H9 (cell line): ENCODE measurements at regions not wholly inside any gene's neighbourhood (a gene's known extent, or its start where the extent isn't known, plus 50 kb on each side); places are given as distances from the start of the nearest gene placed in this dataset.

ENCODE experiments used
- DNase-seq: peaks from one replicate; pipeline ENCODE4 v3.0.0-alpha.2; 2017
- H2AFZ ChIP-seq: one replicate; pipeline ENCODE4 v1.6.1; 2013; ENCODE audit warnings: mild to moderate bottlenecking, low read length, control low read depth, moderate library complexity
- H2AK5ac ChIP-seq: 2 replicates; pipeline ENCODE4 v1.6.1; 2013; ENCODE audit warnings: low read length, control low read depth, mixed read lengths; ENCODE audit not compliant: insufficient read length
- H2BK120ac ChIP-seq: one replicate; pipeline ENCODE4 v1.6.1; 2013; ENCODE audit warnings: low read depth, mild to moderate bottlenecking, low read length, control low read depth, inconsistent platforms; ENCODE audit not compliant: poor library complexity, severe bottlenecking
- H2BK12ac ChIP-seq: 2 replicates; pipeline ENCODE4 v1.6.1; 2013; ENCODE audit warnings: low read length, control low read depth, mixed read lengths, low read depth; ENCODE audit not compliant: insufficient read length
- H2BK15ac ChIP-seq: 2 replicates; pipeline ENCODE4 v1.6.1; 2013; ENCODE audit warnings: low read depth, low read length, control low read depth
- H2BK20ac ChIP-seq: one replicate; pipeline ENCODE4 v1.6.1; 2013; ENCODE audit warnings: low read depth, mild to moderate bottlenecking, low read length, control low read depth, inconsistent platforms; ENCODE audit not compliant: poor library complexity, severe bottlenecking
- H2BK5ac ChIP-seq: 2 replicates; pipeline ENCODE4 v1.6.1; 2013; ENCODE audit warnings: low read length, control low read depth, mixed read lengths; ENCODE audit not compliant: insufficient read length
- H3K14ac ChIP-seq: 2 replicates; pipeline ENCODE4 v1.6.1; 2013; ENCODE audit warnings: low read length, control low read depth; ENCODE audit not compliant: insufficient read depth
- H3K18ac ChIP-seq: 2 replicates; pipeline ENCODE4 v1.6.1; 2013; ENCODE audit warnings: low read depth, mild to moderate bottlenecking, mixed read lengths, low read length, control low read depth; ENCODE audit not compliant: insufficient read length
- H3K23ac ChIP-seq: 2 replicates; pipeline ENCODE4 v1.6.1; 2013; ENCODE audit warnings: low read length, control low read depth, mixed read lengths, low read depth; ENCODE audit not compliant: insufficient read length
- H3K23me2 ChIP-seq: 2 replicates; pipeline ENCODE4 v1.6.1; 2013; ENCODE audit warnings: low read depth, mild to moderate bottlenecking, mixed read lengths, low read length, control low read depth; ENCODE audit not compliant: insufficient read length, poor library complexity, severe bottlenecking
- H3K27ac ChIP-seq: 2 replicates; pipeline ENCODE4 v1.5.1; 2013; ENCODE audit warnings: low read length, control low read depth, mixed read lengths, low read depth; ENCODE audit not compliant: insufficient read length
- H3K27me3 ChIP-seq: 2 replicates; pipeline ENCODE4 v1.6.1; 2013; ENCODE audit warnings: low read length, control low read depth, inconsistent platforms; ENCODE audit not compliant: insufficient read depth
- H3K4ac ChIP-seq: 2 replicates; pipeline ENCODE4 v1.6.1; 2013; ENCODE audit warnings: low read depth, mild to moderate bottlenecking, control low read depth, inconsistent platforms, low read length, moderate library complexity
- H3K4me1 ChIP-seq: 2 replicates; pipeline ENCODE4 v1.6.1; 2013; ENCODE audit warnings: low read length, control low read depth, inconsistent platforms; ENCODE audit not compliant: insufficient read depth
- H3K4me2 ChIP-seq: 2 replicates; pipeline ENCODE4 v1.6.1; 2013; ENCODE audit warnings: low read length, control low read depth, mixed read lengths; ENCODE audit not compliant: insufficient read length, insufficient read depth
- H3K56ac ChIP-seq: 2 replicates; pipeline ENCODE4 v1.6.1; 2013; ENCODE audit warnings: low read depth, mild to moderate bottlenecking, mixed read lengths, low read length, control low read depth; ENCODE audit not compliant: insufficient read length
- H3K79me1 ChIP-seq: 2 replicates; pipeline ENCODE4 v1.6.1; 2013; ENCODE audit warnings: low read depth, mild to moderate bottlenecking, moderate library complexity, low read length, control low read depth, inconsistent platforms; ENCODE audit not compliant: insufficient read depth, poor library complexity, severe bottlenecking
- H3K79me2 ChIP-seq: 2 replicates; pipeline ENCODE4 v1.6.1; 2013; ENCODE audit warnings: low read length, control low read depth, inconsistent platforms; ENCODE audit not compliant: insufficient read depth
- H3K9ac ChIP-seq: 2 replicates; pipeline ENCODE4 v1.6.1; 2013; ENCODE audit warnings: low read length, control low read depth, mixed read lengths; ENCODE audit not compliant: insufficient read length; ENCODE audit errors: extremely low read depth
- H3K9me3 ChIP-seq: one replicate; pipeline ENCODE4 v1.6.1; 2013; ENCODE audit warnings: low read depth, low read length, inconsistent platforms; ENCODE audit not compliant: control insufficient read depth
- H3T11ph ChIP-seq: one replicate; pipeline ENCODE4 v1.6.1; 2013; ENCODE audit warnings: mild to moderate bottlenecking, low read length, control low read depth, inconsistent platforms
- H4K20me1 ChIP-seq: one replicate; pipeline ENCODE4 v1.6.1; 2013; ENCODE audit not compliant: control insufficient read depth, insufficient read length, insufficient read depth
- H4K5ac ChIP-seq: 2 replicates; pipeline ENCODE4 v1.6.1; 2013; ENCODE audit warnings: low read depth, mild to moderate bottlenecking, mixed read lengths, low read length, control low read depth; ENCODE audit not compliant: insufficient read length
- H4K8ac ChIP-seq: replicated peaks from 2 replicates; pipeline ENCODE4 v1.6.1; 2013; ENCODE audit warnings: low read length, control low read depth, mixed read lengths, low read depth; ENCODE audit not compliant: insufficient read length
- H4K91ac ChIP-seq: 2 replicates; pipeline ENCODE4 v1.6.1; 2013; ENCODE audit warnings: low read depth, mild to moderate bottlenecking, moderate library complexity, mixed read lengths, low read length, control low read depth; ENCODE audit not compliant: insufficient read length
- H3K27ac Mint-ChIP-seq, 3 experiments: 2 replicates in 2 of 3; 3 replicates in 1 of 3; pipeline ENCODE4 v1.8.0; 2020 to 2021; ENCODE audit warnings: mixed read lengths in 3 of 3, mild to moderate bottlenecking in 1 of 3, moderate library complexity in 1 of 3
- H3K27me3 Mint-ChIP-seq: 2 replicates; pipeline ENCODE4 v1.8.0; 2021; ENCODE audit warnings: low read depth, mild to moderate bottlenecking, moderate library complexity, mixed read lengths
- H3K36me3 Mint-ChIP-seq, 3 experiments: 2 replicates in 2 of 3; 3 replicates in 1 of 3; pipeline ENCODE4 v1.8.0; 2020 to 2021; ENCODE audit warnings: low read depth in 3 of 3, mixed read lengths in 3 of 3; ENCODE audit not compliant: insufficient read depth in 1 of 3
- H3K4me1 Mint-ChIP-seq, 2 experiments: 2 replicates each; pipeline ENCODE4 v1.8.0; 2020; ENCODE audit warnings: mixed read lengths in 2 of 2
- H3K4me3 Mint-ChIP-seq, 2 experiments: 2 replicates in 1 of 2; 3 replicates in 1 of 2; pipeline ENCODE4 v1.8.0; 2020 to 2021; ENCODE audit warnings: mild to moderate bottlenecking in 2 of 2, mixed read lengths in 2 of 2, moderate library complexity in 1 of 2
- H3K9me3 Mint-ChIP-seq, 2 experiments: 2 replicates in 1 of 2; 3 replicates in 1 of 2; pipeline ENCODE4 v1.8.0; 2020; ENCODE audit warnings: mild to moderate bottlenecking in 2 of 2, mixed read lengths in 2 of 2, moderate library complexity in 1 of 2
- WGBS: extraction: QIAGEN DNeasy Blood & Tissue Kit; methylation state at CpG from one replicate; pipeline ENCODE4 v1.1.7; 2013; ENCODE audit warnings: missing lambda C conversion rate, low lambda C conversion rate, mixed read lengths; ENCODE audit not compliant: insufficient read length; ENCODE audit errors: extremely low coverage; 5-methylcytosine and 5-hydroxymethylcytosine counted together
- TF ChIP-seq, protein P1 (sequence below): fragments of 200-600 bp; sonication (generic); conservative IDR thresholded peaks from 3 replicates; pipeline ENCODE4 v1.8.0; 2021; ENCODE audit warnings: antibody characterized with exemption, mild to moderate bottlenecking

DNA sequence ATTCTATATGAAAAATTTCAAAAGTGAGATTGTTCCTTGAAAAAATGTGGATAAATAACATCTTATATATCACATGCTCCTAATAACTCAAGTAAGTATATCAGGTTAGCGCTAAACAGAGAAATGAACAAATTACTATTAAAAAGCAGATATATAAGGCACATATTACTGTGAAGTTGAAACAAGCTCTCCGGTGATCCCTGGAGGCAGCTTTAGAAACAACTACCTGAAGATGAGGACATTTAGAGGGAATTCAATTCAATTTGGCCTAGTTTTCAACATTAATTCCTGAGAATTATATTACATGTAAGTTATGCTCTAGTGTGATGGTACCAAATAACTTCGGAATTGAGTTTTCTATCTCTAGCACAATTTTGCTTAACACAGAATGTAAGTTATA, 1373.6 kb upstream of the SPRY2 start:
- Histone ChIP-seq H3K27ac (no peak overlapping the region), H3K79me2 (no peaks in the 10 kb centered on the region), H2AK5ac (no peak overlapping the region), H4K91ac (no peak overlapping the region), H3K9me3 (no peaks in the 10 kb centered on the region), H2BK120ac (no peak overlapping the region), H3T11ph (no peak overlapping the region), H3K79me1 (no peaks in the 10 kb centered on the region), H3K4me1 (no peaks in the 10 kb centered on the region), H4K20me1 (no peaks in the 10 kb centered on the region), H3K23me2 (no peaks in the 10 kb centered on the region), H2BK20ac (no peak overlapping the region), H3K18ac (no peak overlapping the region), H4K5ac (no peak overlapping the region), H2BK15ac (no peak overlapping the region), H3K56ac (no peak overlapping the region), H4K8ac (no peak overlapping the region), H3K4me2 (no peak overlapping the region), H3K4ac (no peak overlapping the region), H3K23ac (no peak overlapping the region), H2BK5ac (no peak overlapping the region), H3K9ac (no peak overlapping the region), H2AFZ (no peak overlapping the region), H2BK12ac (no peak overlapping the region), H3K27me3 (no peaks in the 10 kb centered on the region), H3K14ac (no peak overlapping the region)
- H3K9me3 Mint-ChIP-seq: 0 out of 5 replicates have a peak, but pooled peaks cover under 1 to 2% of the 10 kb centered on the region in 2 experiments
- no peak overlapping the region for H3K27ac Mint-ChIP-seq
- no peak for DNase-seq
- no peaks in the 10 kb centered on the region for H3K27me3 Mint-ChIP-seq
- H3K4me1 Mint-ChIP-seq: peaks cover 5 to 6% of the 10 kb centered on the region in 2 experiments
- TF ChIP-seq, protein P1, sequence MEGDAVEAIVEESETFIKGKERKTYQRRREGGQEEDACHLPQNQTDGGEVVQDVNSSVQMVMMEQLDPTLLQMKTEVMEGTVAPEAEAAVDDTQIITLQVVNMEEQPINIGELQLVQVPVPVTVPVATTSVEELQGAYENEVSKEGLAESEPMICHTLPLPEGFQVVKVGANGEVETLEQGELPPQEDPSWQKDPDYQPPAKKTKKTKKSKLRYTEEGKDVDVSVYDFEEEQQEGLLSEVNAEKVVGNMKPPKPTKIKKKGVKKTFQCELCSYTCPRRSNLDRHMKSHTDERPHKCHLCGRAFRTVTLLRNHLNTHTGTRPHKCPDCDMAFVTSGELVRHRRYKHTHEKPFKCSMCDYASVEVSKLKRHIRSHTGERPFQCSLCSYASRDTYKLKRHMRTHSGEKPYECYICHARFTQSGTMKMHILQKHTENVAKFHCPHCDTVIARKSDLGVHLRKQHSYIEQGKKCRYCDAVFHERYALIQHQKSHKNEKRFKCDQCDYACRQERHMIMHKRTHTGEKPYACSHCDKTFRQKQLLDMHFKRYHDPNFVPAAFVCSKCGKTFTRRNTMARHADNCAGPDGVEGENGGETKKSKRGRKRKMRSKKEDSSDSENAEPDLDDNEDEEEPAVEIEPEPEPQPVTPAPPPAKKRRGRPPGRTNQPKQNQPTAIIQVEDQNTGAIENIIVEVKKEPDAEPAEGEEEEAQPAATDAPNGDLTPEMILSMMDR: peak; percentile 39; the same call in 2 of the 3 replicates
- WGBS: no CpG with 5 or more reads among the region's 3 CpGs
- peaks cover 0 to 3% (median 0%) of the 10 kb centered on the region in 3 experiments; a peak in 2 of 7 replicates for H3K36me3 Mint-ChIP-seq
- no peak overlapping the region for H3K4me3 Mint-ChIP-seq
